ENCODE measurements at regions not wholly inside any gene's neighbourhood (a gene's known extent, or its start where the extent isn't known, plus 50 kb on each side); places are given as distances from the start of the nearest gene placed in this dataset.

DNA sequence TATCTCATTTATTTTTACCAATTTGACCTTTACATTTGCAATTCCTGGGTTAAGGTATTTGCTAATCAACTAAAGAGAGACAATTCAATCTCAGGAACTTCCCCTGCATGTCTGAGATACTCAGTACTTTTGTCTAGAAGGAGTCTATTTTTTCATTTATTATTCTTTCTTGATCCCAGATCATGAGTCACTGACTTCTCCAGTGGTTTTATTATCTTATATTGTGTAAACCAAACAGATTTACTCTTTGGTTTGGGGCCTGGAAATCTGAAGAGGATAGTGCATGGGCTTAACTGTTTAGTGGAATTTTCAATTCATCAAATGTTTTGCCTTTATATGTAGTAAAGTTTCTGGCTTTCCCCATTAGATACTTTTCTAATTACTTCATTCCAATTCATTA is 185.4 kb downstream of the ALG10B start:
- no peaks in the 10 kb centered on the region for H3K4me1 ChIP-seq (ENCODE audit: control extremely low read depth in 1 of 4, control insufficient read depth in 4 of 4, insufficient read depth in 4 of 4, low read length in 3 of 4)
- H3K36me3 ChIP-seq (ENCODE audit: control insufficient read depth in 4 of 4, insufficient read depth in 4 of 4, low read length in 3 of 4) = no peaks in the 10 kb centered on the region
- no peak for DNase-seq
- no peak overlapping the region for H3K4me3 ChIP-seq (ENCODE audit: control insufficient read depth in 1 of 7, extremely low read depth in 1 of 7, insufficient read depth in 4 of 7, low read depth in 2 of 7, low read length in 6 of 7)
- ChIA-PET CTCF (no interaction called here), POLR2A (no interaction called here)
- H3K27ac ChIP-seq (ENCODE audit: insufficient read depth in 1 of 2, low read depth in 1 of 2, low read length in 2 of 2, poor library complexity in 1 of 2, severe bottlenecking in 2 of 2) = no peak overlapping the region
- H3K27me3 ChIP-seq (replicated peaks in 2 of 5; ENCODE audit: control insufficient read depth in 4 of 5, insufficient read depth in 5 of 5, low read length in 4 of 5) = no peaks in the 10 kb centered on the region
- peaks cover 0 to 2% (median 0%) of the 10 kb centered on the region in 5 experiments for H3K9me3 ChIP-seq (ENCODE audit: control extremely low read depth in 1 of 5, control insufficient read depth in 4 of 5, insufficient read depth in 2 of 5, low read depth in 1 of 5, low read length in 4 of 5)

DNA sequence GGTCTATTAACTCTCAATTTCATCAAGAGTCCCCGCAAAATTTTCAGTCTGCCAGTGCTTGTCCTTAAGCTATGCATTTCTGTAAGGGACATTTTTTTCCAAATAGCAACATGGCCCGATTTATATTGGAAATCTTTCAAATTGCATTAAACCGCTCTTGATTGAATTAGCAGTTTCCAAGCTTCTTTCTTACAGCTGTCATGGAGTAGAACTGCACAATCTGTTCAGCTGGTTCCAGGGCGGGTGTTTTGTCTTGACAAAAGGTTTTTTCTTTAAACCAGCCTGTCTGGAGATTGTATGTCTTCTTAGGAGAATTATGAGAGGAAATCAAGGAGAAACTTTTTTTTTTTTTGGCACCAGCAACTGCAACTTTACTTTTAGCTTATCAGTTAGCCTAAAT is 185.8 kb downstream of the ALG10B start:
- no peak overlapping the region for H3K4me3 ChIP-seq (ENCODE audit: control insufficient read depth in 1 of 7, extremely low read depth in 1 of 7, insufficient read depth in 4 of 7, low read depth in 2 of 7, low read length in 6 of 7)
- no peaks in the 10 kb centered on the region for H3K36me3 ChIP-seq (ENCODE audit: control insufficient read depth in 4 of 4, insufficient read depth in 4 of 4, low read length in 3 of 4)
- no peaks in the 10 kb centered on the region for H3K4me1 ChIP-seq (ENCODE audit: control extremely low read depth in 1 of 4, control insufficient read depth in 4 of 4, insufficient read depth in 4 of 4, low read length in 3 of 4)
- ChIA-PET CTCF (interaction anchor here (0.7 kb wide), 1 partner anchor 320 kb away, joined by 3 read pairs; no protein-coding TSS in a partner anchor), POLR2A (no interaction called here)
- no peaks in the 10 kb centered on the region for H3K27me3 ChIP-seq (replicated peaks in 2 of 5; ENCODE audit: control insufficient read depth in 4 of 5, insufficient read depth in 5 of 5, low read length in 4 of 5)
- DNase-seq = no peak
- peaks cover 0 to 2% (median 0%) of the 10 kb centered on the region in 5 experiments for H3K9me3 ChIP-seq (ENCODE audit: control extremely low read depth in 1 of 5, control insufficient read depth in 4 of 5, insufficient read depth in 2 of 5, low read depth in 1 of 5, low read length in 4 of 5)
- 97% methylated on average over 3 of the region's 4 CpGs for WGBS (ENCODE audit: insufficient coverage)
- no peak overlapping the region for H3K27ac ChIP-seq (ENCODE audit: insufficient read depth in 1 of 2, low read depth in 1 of 2, low read length in 2 of 2, poor library complexity in 1 of 2, severe bottlenecking in 2 of 2)

- WGBS (ENCODE audit: insufficient coverage) = 94% methylated on average over 7 of the region's 7 CpGs
- Histone ChIP-seq H3K36me3 (ENCODE audit: control insufficient read depth in 4 of 4, insufficient read depth in 4 of 4, low read length in 3 of 4) (no peaks in the 10 kb centered on the region), H3K9me3 (ENCODE audit: control extremely low read depth in 1 of 5, control insufficient read depth in 4 of 5, insufficient read depth in 2 of 5, low read depth in 1 of 5, low read length in 4 of 5) (no peaks in the 10 kb centered on the region), H3K27ac (ENCODE audit: insufficient read depth in 1 of 2, low read depth in 1 of 2, low read length in 2 of 2, poor library complexity in 1 of 2, severe bottlenecking in 2 of 2) (no peak overlapping the region), H3K4me1 (ENCODE audit: control extremely low read depth in 1 of 4, control insufficient read depth in 4 of 4, insufficient read depth in 4 of 4, low read length in 3 of 4) (no peaks in the 10 kb centered on the region), H3K4me3 (ENCODE audit: control insufficient read depth in 1 of 7, extremely low read depth in 1 of 7, insufficient read depth in 4 of 7, low read depth in 2 of 7, low read length in 6 of 7) (no peak overlapping the region), H3K27me3 (replicated peaks in 2 of 5; ENCODE audit: control insufficient read depth in 4 of 5, insufficient read depth in 5 of 5, low read length in 4 of 5) (no peaks in the 10 kb centered on the region)
- ChIA-PET CTCF (no interaction called here), POLR2A (no interaction called here)
- DNase-seq = no peak
Measured at GRCh38 chr12:38507839-38508238, 191.3 kb downstream of the ALG10B start.

GRCh38 chr12:38508246-38508645 is 191.7 kb downstream of the ALG10B start:
- no peak overlapping the region for H3K4me3 ChIP-seq (ENCODE audit: control insufficient read depth in 1 of 7, extremely low read depth in 1 of 7, insufficient read depth in 4 of 7, low read depth in 2 of 7, low read length in 6 of 7)
- H3K36me3 ChIP-seq (ENCODE audit: control insufficient read depth in 4 of 4, insufficient read depth in 4 of 4, low read length in 3 of 4) = no peaks in the 10 kb centered on the region
- no peaks in the 10 kb centered on the region for H3K27me3 ChIP-seq (replicated peaks in 2 of 5; ENCODE audit: control insufficient read depth in 4 of 5, insufficient read depth in 5 of 5, low read length in 4 of 5)
- H3K4me1 ChIP-seq (ENCODE audit: control extremely low read depth in 1 of 4, control insufficient read depth in 4 of 4, insufficient read depth in 4 of 4, low read length in 3 of 4) = no peaks in the 10 kb centered on the region
- no peaks in the 10 kb centered on the region for H3K9me3 ChIP-seq (ENCODE audit: control extremely low read depth in 1 of 5, control insufficient read depth in 4 of 5, insufficient read depth in 2 of 5, low read depth in 1 of 5, low read length in 4 of 5)
- POLR2A ChIA-PET = no interaction called here
- 97% methylated on average over 5 of the region's 5 CpGs for WGBS (ENCODE audit: insufficient coverage)
- CTCF ChIA-PET = no interaction called here
- DNase-seq = no peak
- no peak overlapping the region for H3K27ac ChIP-seq (ENCODE audit: insufficient read depth in 1 of 2, low read depth in 1 of 2, low read length in 2 of 2, poor library complexity in 1 of 2, severe bottlenecking in 2 of 2)

- DNase-seq = no peak
- Histone ChIP-seq H3K9me3 (ENCODE audit: control extremely low read depth in 1 of 5, control insufficient read depth in 4 of 5, insufficient read depth in 2 of 5, low read depth in 1 of 5, low read length in 4 of 5) (no peaks in the 10 kb centered on the region), H3K27ac (ENCODE audit: insufficient read depth in 1 of 2, low read depth in 1 of 2, low read length in 2 of 2, poor library complexity in 1 of 2, severe bottlenecking in 2 of 2) (no peak overlapping the region), H3K4me3 (ENCODE audit: control insufficient read depth in 1 of 7, extremely low read depth in 1 of 7, insufficient read depth in 4 of 7, low read depth in 2 of 7, low read length in 6 of 7) (no peak overlapping the region), H3K4me1 (ENCODE audit: control extremely low read depth in 1 of 4, control insufficient read depth in 4 of 4, insufficient read depth in 4 of 4, low read length in 3 of 4) (no peaks in the 10 kb centered on the region), H3K27me3 (replicated peaks in 2 of 5; ENCODE audit: control insufficient read depth in 4 of 5, insufficient read depth in 5 of 5, low read length in 4 of 5) (no peaks in the 10 kb centered on the region), H3K36me3 (ENCODE audit: control insufficient read depth in 4 of 4, insufficient read depth in 4 of 4, low read length in 3 of 4) (no peaks in the 10 kb centered on the region)
- ChIA-PET CTCF (no interaction called here), POLR2A (no interaction called here)
Measured at GRCh38 chr12:38515912-38516311, 199.3 kb downstream of the ALG10B start.

DNA sequence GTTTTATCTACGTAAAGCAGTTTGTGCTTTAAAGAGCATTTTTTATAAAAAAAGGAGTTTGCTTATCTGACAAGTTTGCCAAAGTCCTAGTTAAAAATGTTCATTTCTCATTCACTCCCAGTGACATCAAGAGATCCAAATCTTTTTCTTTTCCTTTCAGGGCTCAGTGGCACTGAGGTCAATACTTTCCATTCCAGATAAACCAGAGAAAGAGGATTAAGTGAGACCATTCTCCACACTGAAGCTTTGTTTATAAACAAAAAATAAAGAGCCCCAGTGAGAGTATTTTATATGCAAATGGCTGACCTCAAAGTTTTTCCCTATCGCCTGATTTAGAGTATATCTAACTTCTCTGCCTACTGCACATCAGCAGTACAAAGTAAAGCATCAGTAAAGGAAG is 199.8 kb downstream of the ALG10B start:
- no peak for DNase-seq
- ChIA-PET POLR2A (no interaction called here), CTCF (no interaction called here)
- Histone ChIP-seq H3K9me3 (ENCODE audit: control extremely low read depth in 1 of 5, control insufficient read depth in 4 of 5, insufficient read depth in 2 of 5, low read depth in 1 of 5, low read length in 4 of 5) (no peaks in the 10 kb centered on the region), H3K36me3 (ENCODE audit: control insufficient read depth in 4 of 4, insufficient read depth in 4 of 4, low read length in 3 of 4) (no peaks in the 10 kb centered on the region), H3K27me3 (replicated peaks in 2 of 5; ENCODE audit: control insufficient read depth in 4 of 5, insufficient read depth in 5 of 5, low read length in 4 of 5) (no peaks in the 10 kb centered on the region), H3K4me3 (ENCODE audit: control insufficient read depth in 1 of 7, extremely low read depth in 1 of 7, insufficient read depth in 4 of 7, low read depth in 2 of 7, low read length in 6 of 7) (no peak overlapping the region), H3K4me1 (ENCODE audit: control extremely low read depth in 1 of 4, control insufficient read depth in 4 of 4, insufficient read depth in 4 of 4, low read length in 3 of 4) (no peaks in the 10 kb centered on the region), H3K27ac (ENCODE audit: insufficient read depth in 1 of 2, low read depth in 1 of 2, low read length in 2 of 2, poor library complexity in 1 of 2, severe bottlenecking in 2 of 2) (no peak overlapping the region)
- no CpG with 5 or more reads among the region's 2 CpGs for WGBS (ENCODE audit: insufficient coverage)

DNA sequence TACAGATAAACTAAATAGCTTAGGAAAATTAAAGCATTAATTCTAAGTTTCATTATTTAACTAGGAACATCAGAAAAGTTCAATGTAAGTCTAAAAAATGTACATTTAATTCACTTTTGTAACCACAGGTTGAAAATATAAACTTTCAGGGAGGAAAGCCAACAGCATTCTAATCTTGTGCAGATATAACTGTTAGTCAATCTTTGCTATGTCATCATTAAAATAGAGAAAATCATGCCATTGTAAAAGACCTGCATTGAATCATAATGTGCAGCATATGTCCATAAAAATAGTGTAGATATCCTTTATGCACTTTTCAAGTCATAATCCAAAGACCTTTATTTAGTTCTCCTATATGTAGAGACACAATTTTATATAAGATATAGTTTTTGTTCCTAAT is 207.3 kb downstream of the ALG10B start:
- Histone ChIP-seq H3K9me3 (ENCODE audit: control extremely low read depth in 1 of 5, control insufficient read depth in 4 of 5, insufficient read depth in 2 of 5, low read depth in 1 of 5, low read length in 4 of 5) (no peaks in the 10 kb centered on the region), H3K27ac (ENCODE audit: insufficient read depth in 1 of 2, low read depth in 1 of 2, low read length in 2 of 2, poor library complexity in 1 of 2, severe bottlenecking in 2 of 2) (no peak overlapping the region), H3K27me3 (replicated peaks in 2 of 5; ENCODE audit: control insufficient read depth in 4 of 5, insufficient read depth in 5 of 5, low read length in 4 of 5) (no peaks in the 10 kb centered on the region), H3K4me1 (ENCODE audit: control extremely low read depth in 1 of 4, control insufficient read depth in 4 of 4, insufficient read depth in 4 of 4, low read length in 3 of 4) (no peaks in the 10 kb centered on the region), H3K4me3 (ENCODE audit: control insufficient read depth in 1 of 7, extremely low read depth in 1 of 7, insufficient read depth in 4 of 7, low read depth in 2 of 7, low read length in 6 of 7) (no peak overlapping the region), H3K36me3 (ENCODE audit: control insufficient read depth in 4 of 4, insufficient read depth in 4 of 4, low read length in 3 of 4) (no peaks in the 10 kb centered on the region)
- POLR2A ChIA-PET = no interaction called here
- no peak for DNase-seq
- CTCF ChIA-PET = no interaction called here

- H3K36me3 ChIP-seq (ENCODE audit: control insufficient read depth in 4 of 4, insufficient read depth in 4 of 4, low read length in 3 of 4) = no peaks in the 10 kb centered on the region
- H3K27me3 ChIP-seq (replicated peaks in 2 of 5; ENCODE audit: control insufficient read depth in 4 of 5, insufficient read depth in 5 of 5, low read length in 4 of 5) = no peaks in the 10 kb centered on the region
- H3K27ac ChIP-seq (ENCODE audit: insufficient read depth in 1 of 2, low read depth in 1 of 2, low read length in 2 of 2, poor library complexity in 1 of 2, severe bottlenecking in 2 of 2) = no peak overlapping the region
- H3K9me3 ChIP-seq (ENCODE audit: control extremely low read depth in 1 of 5, control insufficient read depth in 4 of 5, insufficient read depth in 2 of 5, low read depth in 1 of 5, low read length in 4 of 5) = no peaks in the 10 kb centered on the region
- CTCF ChIA-PET = no interaction called here
- no peak overlapping the region for H3K4me3 ChIP-seq (ENCODE audit: control insufficient read depth in 1 of 7, extremely low read depth in 1 of 7, insufficient read depth in 4 of 7, low read depth in 2 of 7, low read length in 6 of 7)
- POLR2A ChIA-PET = no interaction called here
- no CpG with 5 or more reads among the region's 4 CpGs for WGBS (ENCODE audit: insufficient coverage)
- no peaks in the 10 kb centered on the region for H3K4me1 ChIP-seq (ENCODE audit: control extremely low read depth in 1 of 4, control insufficient read depth in 4 of 4, insufficient read depth in 4 of 4, low read length in 3 of 4)
- no peak for DNase-seq
Measured at GRCh38 chr12:38527631-38528030, 211.1 kb downstream of the ALG10B start.
